22Rv1 (cell line): ENCODE measurements at regions not wholly inside any gene's neighbourhood (a gene's known extent, or its start where the extent isn't known, plus 50 kb on each side); places are given as distances from the start of the nearest gene placed in this dataset.

ENCODE experiments used
- ZFX ChIP-seq: fragments of 450-650 bp; IDR thresholded peaks from 2 replicates; pipeline ENCODE4 v1.6.1; 2017; ENCODE audit warnings: antibody characterized with exemption, borderline replicate concordance
- TF ChIP-seq, protein P1 (sequence below): fragments of 450-650 bp; IDR thresholded peaks from 2 replicates; pipeline ENCODE4 v1.5.1; 2017; ENCODE audit warnings: mild to moderate bottlenecking

DNA sequence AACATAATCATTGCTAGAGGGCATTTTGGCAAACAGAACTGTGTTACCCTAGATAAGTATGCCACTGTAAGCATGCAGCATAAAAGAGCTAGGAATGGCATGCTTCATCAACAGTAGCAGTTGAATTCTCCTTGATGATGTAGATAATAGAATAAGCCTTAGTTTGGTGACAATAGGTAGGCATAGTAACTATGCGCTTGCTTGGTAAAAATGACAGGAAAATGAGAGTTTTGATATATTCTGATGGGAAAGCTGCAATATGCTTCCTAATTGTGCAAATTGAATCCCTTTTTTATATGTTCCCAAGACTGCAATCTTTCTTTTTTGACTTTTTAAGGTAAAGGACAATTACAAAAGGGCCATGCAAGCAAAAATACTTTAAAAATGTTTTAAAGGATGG is 930.9 kb upstream of the FAM98A start:
- TF ChIP-seq, protein P1, sequence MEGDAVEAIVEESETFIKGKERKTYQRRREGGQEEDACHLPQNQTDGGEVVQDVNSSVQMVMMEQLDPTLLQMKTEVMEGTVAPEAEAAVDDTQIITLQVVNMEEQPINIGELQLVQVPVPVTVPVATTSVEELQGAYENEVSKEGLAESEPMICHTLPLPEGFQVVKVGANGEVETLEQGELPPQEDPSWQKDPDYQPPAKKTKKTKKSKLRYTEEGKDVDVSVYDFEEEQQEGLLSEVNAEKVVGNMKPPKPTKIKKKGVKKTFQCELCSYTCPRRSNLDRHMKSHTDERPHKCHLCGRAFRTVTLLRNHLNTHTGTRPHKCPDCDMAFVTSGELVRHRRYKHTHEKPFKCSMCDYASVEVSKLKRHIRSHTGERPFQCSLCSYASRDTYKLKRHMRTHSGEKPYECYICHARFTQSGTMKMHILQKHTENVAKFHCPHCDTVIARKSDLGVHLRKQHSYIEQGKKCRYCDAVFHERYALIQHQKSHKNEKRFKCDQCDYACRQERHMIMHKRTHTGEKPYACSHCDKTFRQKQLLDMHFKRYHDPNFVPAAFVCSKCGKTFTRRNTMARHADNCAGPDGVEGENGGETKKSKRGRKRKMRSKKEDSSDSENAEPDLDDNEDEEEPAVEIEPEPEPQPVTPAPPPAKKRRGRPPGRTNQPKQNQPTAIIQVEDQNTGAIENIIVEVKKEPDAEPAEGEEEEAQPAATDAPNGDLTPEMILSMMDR = no peak
- TF ChIP-seq ZFX = no peak
